K562 (cell line): ENCODE measurements at regions not wholly inside any gene's neighbourhood (a gene's known extent, or its start where the extent isn't known, plus 50 kb on each side); places are given as distances from the start of the nearest gene placed in this dataset.

Source experiments
- CBFA2T3 ChIP-seq: fragments of 450-650 bp; IDR thresholded peaks from 2 replicates; pipeline ENCODE4 v1.6.1; 2017
- CBX8 ChIP-seq: fragments of 200-600 bp; sonication (generic); IDR thresholded peaks from 2 replicates; pipeline ENCODE4 v1.6.1; 2012; ENCODE audit warnings: borderline replicate concordance, mixed run types, low read depth, mild to moderate bottlenecking, moderate library complexity, mixed read lengths, low read length, control low read depth, inconsistent platforms; ENCODE audit not compliant: poor library complexity, severe bottlenecking; ENCODE audit errors: extremely low read depth
- EZH2 ChIP-seq: IDR thresholded peaks from 2 replicates; pipeline ENCODE4 v1.6.1; 2012; ENCODE audit warnings: low read depth, mild to moderate bottlenecking, inconsistent platforms, low read length, borderline replicate concordance
- FOSL1 ChIP-seq: fragments of 200-800 bp; sonication (Bioruptor generic); conservative IDR thresholded peaks from 2 replicates; pipeline ENCODE4 v1.6.1; 2016; ENCODE audit warnings: missing genetic modification characterization, missing compliant biosample characterization
- MYC ChIP-seq, 2 experiments: fragments of 250-450 bp in 1 of 2; sonication (Bioruptor Pico) in 1 of 2; IDR thresholded peaks; 2 replicates each; pipeline versions ENCODE4 v1.5.1 to v1.6.1; 2012 to 2021; ENCODE audit warnings: low read depth in 2 of 2, borderline replicate concordance in 1 of 2, improper control_type of control experiment in 1 of 2, low read length in 1 of 2, mild to moderate bottlenecking in 1 of 2, moderate library complexity in 1 of 2
- NELFE ChIP-seq: IDR thresholded peaks from 2 replicates; pipeline ENCODE4 v1.6.1; 2011; ENCODE audit warnings: mild to moderate bottlenecking; ENCODE audit not compliant: insufficient read depth, insufficient read length
- NFIC ChIP-seq: fragments of 450-650 bp; IDR thresholded peaks from 2 replicates; pipeline ENCODE4 v1.6.1; 2017; ENCODE audit warnings: mild to moderate bottlenecking, inconsistent platforms
- NR2C1 ChIP-seq, 2 experiments: fragments of 450-650 bp; IDR thresholded peaks; 2 replicates each; pipeline ENCODE4 v1.6.1; 2017; ENCODE audit warnings: mild to moderate bottlenecking in 2 of 2, antibody characterized with exemption in 1 of 2, inconsistent platforms in 1 of 2, missing compliant biosample characterization in 1 of 2, missing genetic modification characterization in 1 of 2
- SAP30 ChIP-seq: fragments of 200-600 bp; sonication (generic); IDR thresholded peaks from 2 replicates; pipeline ENCODE4 v1.6.1; 2012; ENCODE audit warnings: borderline replicate concordance, low read depth, mild to moderate bottlenecking, moderate library complexity, low read length, control low read depth, inconsistent platforms; ENCODE audit not compliant: insufficient read depth, poor library complexity, severe bottlenecking
- ZNF740 ChIP-seq, 3 experiments: fragments of 200-800 bp in 1 of 3; sonication (Bioruptor generic) in 1 of 3; sonication (generic) in 1 of 3; formaldehyde crosslinking in 1 of 3; IDR thresholded peaks; 2 replicates each; pipeline versions ENCODE4 v1.6.1 to v1.8.0; 2016 to 2022; ENCODE audit warnings: mild to moderate bottlenecking in 2 of 3, missing compliant biosample characterization in 2 of 3, missing genetic modification characterization in 2 of 3, missing genetic modification reagents in 1 of 3
- TF ChIP-seq, protein P1 (sequence below): fragments of 250-450 bp; sonication (Bioruptor Pico); IDR thresholded peaks from 2 replicates; pipeline ENCODE4 v1.5.0; 2021; ENCODE audit warnings: mild to moderate bottlenecking, moderate library complexity
- TF ChIP-seq, protein P2 (sequence below): fragments of 450-650 bp; formaldehyde crosslinking; IDR thresholded peaks from 2 replicates; pipeline ENCODE4 v1.4.0; 2022; ENCODE audit warnings: missing genetic modification characterization
- TF ChIP-seq, protein P3 (sequence below): fragments of 450-650 bp; IDR thresholded peaks from 2 replicates; pipeline ENCODE4 v1.6.1; 2016; ENCODE audit warnings: mild to moderate bottlenecking
- TF ChIP-seq, protein P4 (sequence below): fragments of 150-350 bp; IDR thresholded peaks from 2 replicates; pipeline ENCODE4 v1.6.1; 2014; ENCODE audit warnings: low read depth, mild to moderate bottlenecking, low read length, borderline replicate concordance

DNA sequence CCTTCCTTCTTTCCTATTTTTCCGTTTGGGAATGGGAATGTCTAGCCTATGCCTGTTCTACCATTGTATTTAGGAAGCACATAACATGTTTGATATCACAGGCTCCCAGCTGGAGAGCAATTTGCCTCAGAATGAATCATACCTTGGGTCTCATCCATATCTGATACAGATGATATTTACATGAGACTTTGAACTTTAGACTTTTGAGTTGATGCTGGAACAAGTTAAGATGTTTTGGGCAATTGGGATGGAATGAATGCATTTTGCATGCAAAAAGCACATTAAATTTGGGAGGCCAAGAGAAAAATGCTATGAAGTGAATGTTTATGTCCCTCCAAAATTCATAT is 61.9 kb upstream of the BEGAIN start (continued):
- TF ChIP-seq, protein P1, sequence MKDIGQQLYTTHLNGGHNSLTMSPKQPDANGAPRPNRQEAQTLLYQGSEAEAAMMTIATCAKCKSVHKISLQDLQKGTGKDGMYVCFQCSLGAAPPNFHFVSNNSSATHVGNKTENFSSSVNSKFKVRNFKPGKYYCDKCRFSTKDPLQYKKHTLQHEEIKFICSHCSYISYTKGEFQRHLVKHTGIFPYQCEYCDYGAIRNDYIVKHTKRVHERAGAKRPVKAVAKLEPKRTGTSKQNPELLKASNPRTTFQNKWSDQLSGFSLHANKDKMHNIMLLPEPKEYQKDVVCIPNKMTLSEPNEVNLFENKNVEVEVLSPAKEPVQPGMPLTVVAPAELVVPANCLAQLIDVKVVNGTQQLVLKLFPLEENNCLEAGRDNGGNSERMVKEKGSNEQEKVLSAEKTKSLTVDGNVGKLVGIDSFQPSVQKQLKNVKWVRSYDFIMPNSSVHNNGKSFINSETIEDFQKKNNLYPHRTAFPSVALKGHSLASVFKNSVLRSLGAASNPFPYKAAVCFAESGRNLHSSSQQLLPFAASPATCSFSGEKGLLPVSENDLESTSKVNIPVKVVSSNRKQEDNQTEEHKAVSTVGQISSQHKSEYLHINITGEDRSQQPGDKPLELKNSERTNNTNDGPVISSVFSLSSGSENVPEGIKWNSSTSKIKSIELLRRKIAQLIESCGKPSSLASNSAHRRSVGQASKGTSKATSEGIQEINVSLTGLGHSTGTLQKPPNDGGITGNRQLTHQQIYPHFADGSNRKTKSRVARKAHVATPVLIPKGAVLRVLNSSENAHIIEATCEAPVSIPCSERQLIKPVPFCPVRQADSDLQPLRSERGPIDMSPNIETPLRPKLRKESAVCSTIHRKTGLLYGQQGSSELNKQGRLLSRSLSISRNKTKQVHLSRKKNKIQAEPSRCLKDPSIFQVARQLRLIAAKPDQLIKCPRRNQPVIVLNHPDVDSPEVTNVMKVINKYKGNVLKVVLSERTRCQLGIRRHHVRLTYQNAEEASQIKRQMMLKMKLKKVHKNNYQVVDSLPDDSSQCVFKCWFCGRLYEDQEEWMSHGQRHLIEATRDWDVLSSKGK (CRISPR knock-in tag): no peak
- no peak for TF ChIP-seq NR2C1 (IDR thresholded peaks at IDR 0.05)
- peak; percentile 19; the same call in 1 of the 2 replicates for TF ChIP-seq NR2C1 (tag; IDR thresholded peaks at IDR 0.05)
- TF ChIP-seq NFIC: peak; percentile 66
- TF ChIP-seq, protein P2, sequence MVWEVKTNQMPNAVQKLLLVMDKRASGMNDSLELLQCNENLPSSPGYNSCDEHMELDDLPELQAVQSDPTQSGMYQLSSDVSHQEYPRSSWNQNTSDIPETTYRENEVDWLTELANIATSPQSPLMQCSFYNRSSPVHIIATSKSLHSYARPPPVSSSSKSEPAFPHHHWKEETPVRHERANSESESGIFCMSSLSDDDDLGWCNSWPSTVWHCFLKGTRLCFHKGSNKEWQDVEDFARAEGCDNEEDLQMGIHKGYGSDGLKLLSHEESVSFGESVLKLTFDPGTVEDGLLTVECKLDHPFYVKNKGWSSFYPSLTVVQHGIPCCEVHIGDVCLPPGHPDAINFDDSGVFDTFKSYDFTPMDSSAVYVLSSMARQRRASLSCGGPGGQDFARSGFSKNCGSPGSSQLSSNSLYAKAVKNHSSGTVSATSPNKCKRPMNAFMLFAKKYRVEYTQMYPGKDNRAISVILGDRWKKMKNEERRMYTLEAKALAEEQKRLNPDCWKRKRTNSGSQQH (CRISPR knock-in tag): no peak
- TF ChIP-seq CBX8: no peak
- no peak for TF ChIP-seq ZNF740 (CRISPR knock-in tag; IDR thresholded peaks at IDR 0.05)
- no peak for TF ChIP-seq ZNF740 (tag; IDR thresholded peaks at IDR 0.05)
- TF ChIP-seq NELFE: no peak
- no peak for TF ChIP-seq SAP30
- TF ChIP-seq, protein P3, sequence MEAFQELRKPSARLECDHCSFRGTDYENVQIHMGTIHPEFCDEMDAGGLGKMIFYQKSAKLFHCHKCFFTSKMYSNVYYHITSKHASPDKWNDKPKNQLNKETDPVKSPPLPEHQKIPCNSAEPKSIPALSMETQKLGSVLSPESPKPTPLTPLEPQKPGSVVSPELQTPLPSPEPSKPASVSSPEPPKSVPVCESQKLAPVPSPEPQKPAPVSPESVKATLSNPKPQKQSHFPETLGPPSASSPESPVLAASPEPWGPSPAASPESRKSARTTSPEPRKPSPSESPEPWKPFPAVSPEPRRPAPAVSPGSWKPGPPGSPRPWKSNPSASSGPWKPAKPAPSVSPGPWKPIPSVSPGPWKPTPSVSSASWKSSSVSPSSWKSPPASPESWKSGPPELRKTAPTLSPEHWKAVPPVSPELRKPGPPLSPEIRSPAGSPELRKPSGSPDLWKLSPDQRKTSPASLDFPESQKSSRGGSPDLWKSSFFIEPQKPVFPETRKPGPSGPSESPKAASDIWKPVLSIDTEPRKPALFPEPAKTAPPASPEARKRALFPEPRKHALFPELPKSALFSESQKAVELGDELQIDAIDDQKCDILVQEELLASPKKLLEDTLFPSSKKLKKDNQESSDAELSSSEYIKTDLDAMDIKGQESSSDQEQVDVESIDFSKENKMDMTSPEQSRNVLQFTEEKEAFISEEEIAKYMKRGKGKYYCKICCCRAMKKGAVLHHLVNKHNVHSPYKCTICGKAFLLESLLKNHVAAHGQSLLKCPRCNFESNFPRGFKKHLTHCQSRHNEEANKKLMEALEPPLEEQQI: no peak
- TF ChIP-seq EZH2: no peak
- TF ChIP-seq, protein P4, sequence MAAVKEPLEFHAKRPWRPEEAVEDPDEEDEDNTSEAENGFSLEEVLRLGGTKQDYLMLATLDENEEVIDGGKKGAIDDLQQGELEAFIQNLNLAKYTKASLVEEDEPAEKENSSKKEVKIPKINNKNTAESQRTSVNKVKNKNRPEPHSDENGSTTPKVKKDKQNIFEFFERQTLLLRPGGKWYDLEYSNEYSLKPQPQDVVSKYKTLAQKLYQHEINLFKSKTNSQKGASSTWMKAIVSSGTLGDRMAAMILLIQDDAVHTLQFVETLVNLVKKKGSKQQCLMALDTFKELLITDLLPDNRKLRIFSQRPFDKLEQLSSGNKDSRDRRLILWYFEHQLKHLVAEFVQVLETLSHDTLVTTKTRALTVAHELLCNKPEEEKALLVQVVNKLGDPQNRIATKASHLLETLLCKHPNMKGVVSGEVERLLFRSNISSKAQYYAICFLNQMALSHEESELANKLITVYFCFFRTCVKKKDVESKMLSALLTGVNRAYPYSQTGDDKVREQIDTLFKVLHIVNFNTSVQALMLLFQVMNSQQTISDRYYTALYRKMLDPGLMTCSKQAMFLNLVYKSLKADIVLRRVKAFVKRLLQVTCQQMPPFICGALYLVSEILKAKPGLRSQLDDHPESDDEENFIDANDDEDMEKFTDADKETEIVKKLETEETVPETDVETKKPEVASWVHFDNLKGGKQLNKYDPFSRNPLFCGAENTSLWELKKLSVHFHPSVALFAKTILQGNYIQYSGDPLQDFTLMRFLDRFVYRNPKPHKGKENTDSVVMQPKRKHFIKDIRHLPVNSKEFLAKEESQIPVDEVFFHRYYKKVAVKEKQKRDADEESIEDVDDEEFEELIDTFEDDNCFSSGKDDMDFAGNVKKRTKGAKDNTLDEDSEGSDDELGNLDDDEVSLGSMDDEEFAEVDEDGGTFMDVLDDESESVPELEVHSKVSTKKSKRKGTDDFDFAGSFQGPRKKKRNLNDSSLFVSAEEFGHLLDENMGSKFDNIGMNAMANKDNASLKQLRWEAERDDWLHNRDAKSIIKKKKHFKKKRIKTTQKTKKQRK: no peak
- no peak for TF ChIP-seq MYC (IDR thresholded peaks at IDR 0.05; ENCODE audit: low read depth, low read length)
- no peak for TF ChIP-seq MYC (CRISPR knock-in tag; IDR thresholded peaks at IDR 0.05; ENCODE audit: borderline replicate concordance, low read depth)
- TF ChIP-seq FOSL1 (tag): peak; percentile 93
- peak; percentile 37; the same call in 1 of the 2 replicates for TF ChIP-seq CBFA2T3
